ENCODE measurements at regions not wholly inside any gene's neighbourhood (a gene's known extent, or its start where the extent isn't known, plus 50 kb on each side); places are given as distances from the start of the nearest gene placed in this dataset.
"Not testable (repeated sequence)": the region's sequence is repeated elsewhere in the genome, so short reads cannot be mapped to it uniquely, and the experiment has no call there.

- Histone ChIP-seq H3K27me3 (no peaks in the 10 kb centered on the region), H3K27ac (no peak overlapping the region), H3K4me1 (no peaks in the 10 kb centered on the region), H3K9me3 (no peaks in the 10 kb centered on the region), H3K36me3 (no peaks in the 10 kb centered on the region), H3K4me3 (no peak overlapping the region)
- TF ChIP-seq, protein P1, sequence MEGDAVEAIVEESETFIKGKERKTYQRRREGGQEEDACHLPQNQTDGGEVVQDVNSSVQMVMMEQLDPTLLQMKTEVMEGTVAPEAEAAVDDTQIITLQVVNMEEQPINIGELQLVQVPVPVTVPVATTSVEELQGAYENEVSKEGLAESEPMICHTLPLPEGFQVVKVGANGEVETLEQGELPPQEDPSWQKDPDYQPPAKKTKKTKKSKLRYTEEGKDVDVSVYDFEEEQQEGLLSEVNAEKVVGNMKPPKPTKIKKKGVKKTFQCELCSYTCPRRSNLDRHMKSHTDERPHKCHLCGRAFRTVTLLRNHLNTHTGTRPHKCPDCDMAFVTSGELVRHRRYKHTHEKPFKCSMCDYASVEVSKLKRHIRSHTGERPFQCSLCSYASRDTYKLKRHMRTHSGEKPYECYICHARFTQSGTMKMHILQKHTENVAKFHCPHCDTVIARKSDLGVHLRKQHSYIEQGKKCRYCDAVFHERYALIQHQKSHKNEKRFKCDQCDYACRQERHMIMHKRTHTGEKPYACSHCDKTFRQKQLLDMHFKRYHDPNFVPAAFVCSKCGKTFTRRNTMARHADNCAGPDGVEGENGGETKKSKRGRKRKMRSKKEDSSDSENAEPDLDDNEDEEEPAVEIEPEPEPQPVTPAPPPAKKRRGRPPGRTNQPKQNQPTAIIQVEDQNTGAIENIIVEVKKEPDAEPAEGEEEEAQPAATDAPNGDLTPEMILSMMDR (IDR thresholded peaks at IDR 0.05) = no peak
- DNase-seq = no peak
- intact Hi-C loops (cut with DNase I; ENCODE audit: low total_unique reads) = no loop called here
These were observed 1003.2 kb downstream of the TDRD15 start for GRCh38 chr2:22126978-22127377.

- H3K4me1 ChIP-seq = no peaks in the 10 kb centered on the region
- intact Hi-C loops (cut with DNase I; ENCODE audit: low total_unique reads) = no loop called here
- no peak overlapping the region for H3K4me3 ChIP-seq
- TF ChIP-seq, protein P1 (IDR thresholded peaks at IDR 0.05) = no peak
- no peak for DNase-seq
- H3K27me3 ChIP-seq = no peaks in the 10 kb centered on the region
- H3K9me3 ChIP-seq = no peaks in the 10 kb centered on the region
- H3K27ac ChIP-seq = no peak overlapping the region
- no peaks in the 10 kb centered on the region for H3K36me3 ChIP-seq
These were observed 1010.7 kb downstream of the TDRD15 start for GRCh38 chr2:22134421-22134820.

DNA sequence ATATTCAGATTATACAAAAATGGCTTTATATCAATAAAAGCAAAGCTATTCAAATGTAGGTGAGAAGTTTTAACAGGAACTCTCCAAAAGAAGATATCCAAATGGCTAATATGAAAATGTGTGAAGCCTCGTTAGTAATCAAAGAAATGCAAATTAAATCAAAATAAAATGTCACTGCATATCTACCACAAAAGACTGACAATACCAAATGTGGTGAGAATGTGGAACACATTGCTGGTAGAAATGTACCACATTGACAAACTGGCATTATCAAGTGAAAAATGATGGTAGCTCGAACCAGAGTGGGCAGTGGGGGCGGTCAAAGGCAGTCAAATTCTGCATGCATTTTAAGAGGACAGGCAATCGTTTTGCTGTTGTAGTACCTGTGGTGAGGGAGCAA lies 1012.7 kb downstream of the TDRD15 start:
- Histone ChIP-seq H3K36me3 (no peaks in the 10 kb centered on the region), H3K9me3 (no peaks in the 10 kb centered on the region), H3K27me3 (no peaks in the 10 kb centered on the region), H3K4me3 (no peak overlapping the region), H3K4me1 (no peaks in the 10 kb centered on the region), H3K27ac (no peak overlapping the region)
- intact Hi-C loops (cut with DNase I; ENCODE audit: low total_unique reads) = no loop called here
- DNase-seq = no peak
- TF ChIP-seq, protein P1 (IDR thresholded peaks at IDR 0.05) = no peak

GRCh38 chr2:22143840-22144239 lies 1020.1 kb downstream of the TDRD15 start:
- TF ChIP-seq, protein P1 (IDR thresholded peaks at IDR 0.05) = no peak
- Histone ChIP-seq H3K36me3 (no peaks in the 10 kb centered on the region), H3K27ac (no peak overlapping the region), H3K27me3 (no peaks in the 10 kb centered on the region), H3K4me3 (no peak overlapping the region), H3K9me3 (peaks cover 0 to 5% (median 0%) of the 10 kb centered on the region in 3 donors), H3K4me1 (no peaks in the 10 kb centered on the region)
- DNase-seq = no peak
- intact Hi-C loops (cut with DNase I; ENCODE audit: low total_unique reads) = no loop called here

DNA sequence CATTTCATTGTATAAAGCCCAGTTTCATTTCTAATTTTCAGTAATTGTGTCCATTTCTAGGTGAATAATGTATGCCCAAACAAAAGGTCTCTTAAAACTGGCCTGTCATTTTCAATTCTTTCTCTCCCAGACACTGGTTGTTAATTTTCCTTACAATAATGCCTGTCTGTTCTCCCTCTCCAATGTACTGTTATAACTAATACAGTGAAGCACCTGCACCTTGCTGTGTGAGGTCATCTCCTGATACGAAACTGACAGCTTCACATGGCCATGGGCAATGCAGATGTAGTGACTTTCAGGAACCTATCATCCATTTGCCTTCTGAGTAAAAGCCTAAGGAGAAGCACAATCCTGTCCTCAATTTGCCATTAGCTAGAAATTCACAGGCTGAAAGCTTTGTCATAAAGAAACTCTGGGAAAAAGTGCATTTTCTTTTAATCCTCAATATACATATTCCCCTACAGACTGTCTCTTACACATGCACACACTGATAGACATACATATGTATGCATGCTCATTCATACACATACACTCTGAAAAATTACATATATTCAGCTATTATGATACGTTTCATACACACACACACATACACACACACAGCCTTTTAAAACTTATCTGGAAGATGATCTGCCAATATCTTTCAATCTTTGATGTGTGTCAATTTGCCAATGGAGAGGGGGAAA lies 1030.3 kb downstream of the TDRD15 start:
- H3K36me3 ChIP-seq = no peaks in the 10 kb centered on the region
- H3K4me1 ChIP-seq = no peaks in the 10 kb centered on the region
- H3K27ac ChIP-seq = no peak overlapping the region
- intact Hi-C loops (cut with DNase I; ENCODE audit: low total_unique reads) = no loop called here
- H3K9me3 ChIP-seq = peaks cover 0 to 4% (median 0%) of the 10 kb centered on the region in 3 donors
- no peaks in the 10 kb centered on the region for H3K27me3 ChIP-seq
- no peak for DNase-seq
- TF ChIP-seq, protein P1 (IDR thresholded peaks at IDR 0.05) = no peak
- no peak overlapping the region for H3K4me3 ChIP-seq

- intact Hi-C loops (cut with DNase I; ENCODE audit: low total_unique reads); H3K27ac ChIP-seq; H3K4me3 ChIP-seq; H3K9me3 ChIP-seq; H3K27me3 ChIP-seq; H3K36me3 ChIP-seq; DNase-seq; H3K4me1 ChIP-seq: not testable (repeated sequence)
These were observed 1032.9 kb downstream of the TDRD15 start for GRCh38 chr2:22156661-22157060.
